SU-DHL-6 (cell line): ENCODE measurements at regions not wholly inside any gene's neighbourhood (a gene's known extent, or its start where the extent isn't known, plus 50 kb on each side); places are given as distances from the start of the nearest gene placed in this dataset.

ENCODE experiments used
- CTCF ChIP-seq: fragments of 200-600 bp; sonication (generic); IDR thresholded peaks from one replicate; pipeline ENCODE4 v1.5.1; 2017; ENCODE audit warnings: antibody characterized with exemption, mild to moderate bottlenecking, low read length, moderate library complexity; ENCODE audit not compliant: insufficient read depth, poor library complexity, severe bottlenecking
- EZH2phosphoT487 ChIP-seq: fragments of 200-600 bp; sonication (generic), shearing (Covaris generic); conservative IDR thresholded peaks from 2 replicates; pipeline ENCODE4 v1.6.1; 2018; ENCODE audit warnings: mild to moderate bottlenecking, antibody characterized with exemption, low read length, moderate library complexity, mixed read lengths

- no peak for TF ChIP-seq CTCF
- no peak for TF ChIP-seq EZH2phosphoT487
Observed at GRCh38 chr1:115450501-115451040, 112.5 kb upstream of the NGF start.
